Naive thymus-derived CD8-positive, alpha-beta T cell (primary cell): ENCODE measurements at regions not wholly inside any gene's neighbourhood (a gene's known extent, or its start where the extent isn't known, plus 50 kb on each side); places are given as distances from the start of the nearest gene placed in this dataset.

ENCODE experiments used
- ATAC-seq, 2 donors: fragments of 150-1000 bp; cut with Tn5 transposase in 1 of 2; sonication (Bioruptor Pico), chemical (Tn5 transposase) in 1 of 2; 1 replicate in 1 of 2; 2 replicates in 1 of 2; pipeline ENCODE4 v1.10.0; 2021; ENCODE audit warnings: mild to moderate bottlenecking in 2 of 2, moderate library complexity in 2 of 2
- POLR2A ChIA-PET: fragments of 350-600 bp; sonication (Branson Sonifier 250); formaldehyde crosslinking; loops from one replicate; lab custom pipeline; 2021; ENCODE audit warnings: antibody characterized with exemption; lab: Charles Lee
- DNase-seq, 10 donors: peaks; one replicate each; pipeline versions ENCODE4 v3.0.0 to v3.0.0-alpha.2; 2020 to 2022
- H3K27ac Mint-ChIP-seq, 10 donors: one replicate each; pipeline ENCODE4 v1.8.0; 2020 to 2022; ENCODE audit warnings: mild to moderate bottlenecking in 10 of 10, mixed read lengths in 10 of 10, moderate library complexity in 4 of 10, inconsistent platforms in 1 of 10
- H3K27me3 Mint-ChIP-seq, 5 donors: one replicate each; pipeline ENCODE4 v1.8.0; 2021 to 2022; ENCODE audit warnings: mixed read lengths in 5 of 5
- H3K36me3 Mint-ChIP-seq, 3 donors: one replicate each; pipeline ENCODE4 v1.8.0; 2020 to 2022; ENCODE audit warnings: mixed read lengths in 3 of 3, mild to moderate bottlenecking in 2 of 3, inconsistent platforms in 1 of 3
- H3K4me1 Mint-ChIP-seq, 4 donors: one replicate each; pipeline ENCODE4 v1.8.0; 2021 to 2022; ENCODE audit warnings: mixed read lengths in 4 of 4
- H3K4me3 Mint-ChIP-seq, 10 donors: one replicate each; pipeline ENCODE4 v1.8.0; 2020 to 2022; ENCODE audit warnings: mild to moderate bottlenecking in 10 of 10, mixed read lengths in 10 of 10, moderate library complexity in 6 of 10, inconsistent platforms in 1 of 10
- H3K9me3 Mint-ChIP-seq, 9 donors: one replicate each; pipeline ENCODE4 v1.8.0; 2020 to 2022; ENCODE audit warnings: mixed read lengths in 9 of 9, mild to moderate bottlenecking in 3 of 9, inconsistent platforms in 1 of 9, moderate library complexity in 1 of 9

GRCh38 chr19:29436591-29437103 lies 89.1 kb upstream of the VSTM2B start:
- ATAC-seq (no peak), DNase-seq (no peak)
- H3K36me3 Mint-ChIP-seq, result peaks cover 0 to 4% (median 0%) of the 10 kb centered on the region in 3 donors
- H3K9me3 Mint-ChIP-seq, result peaks cover 0 to 10% (median 0%) of the 10 kb centered on the region in 9 donors
- H3K27me3 Mint-ChIP-seq, result peaks cover 2 to 34% (median 23%) of the 10 kb centered on the region in 5 donors
- POLR2A ChIA-PET, result no interaction called here
- no peaks in the 10 kb centered on the region for H3K4me1 Mint-ChIP-seq
- no peak overlapping the region for H3K4me3 Mint-ChIP-seq
- H3K27ac Mint-ChIP-seq, result no peak overlapping the region

- Mint-ChIP-seq H3K4me1 (no peaks in the 10 kb centered on the region), H3K4me3 (no peak overlapping the region), H3K9me3 (peaks cover 0 to 10% (median 0%) of the 10 kb centered on the region in 9 donors), H3K36me3 (peaks cover 0 to 4% (median 0%) of the 10 kb centered on the region in 3 donors), H3K27me3 (peaks cover 2 to 16% (median 4%) of the 10 kb centered on the region in 5 donors), H3K27ac (no peak overlapping the region)
- no peak for ATAC-seq
- no peak for DNase-seq
- POLR2A ChIA-PET, result no interaction called here
Measured at GRCh38 chr19:29439021-29439420, 86.8 kb upstream of the VSTM2B start.

GRCh38 chr19:29439688-29440550 lies 85.9 kb upstream of the VSTM2B start:
- Mint-ChIP-seq H3K27ac (no peak overlapping the region), H3K4me1 (no peaks in the 10 kb centered on the region), H3K4me3 (no peak overlapping the region), H3K36me3 (peaks cover 0 to 4% (median 0%) of the 10 kb centered on the region in 3 donors), H3K9me3 (peaks cover 0 to 10% (median 3%) of the 10 kb centered on the region in 9 donors), H3K27me3 (peaks cover 0 to 12% (median 2%) of the 10 kb centered on the region in 5 donors)
- ATAC-seq (no peak), DNase-seq (no peak)
- POLR2A ChIA-PET, result no interaction called here

- no peaks in the 10 kb centered on the region for H3K4me1 Mint-ChIP-seq
- ATAC-seq, result no peak
- no peak overlapping the region for H3K4me3 Mint-ChIP-seq
- no peak overlapping the region for H3K27ac Mint-ChIP-seq
- H3K9me3 Mint-ChIP-seq, result peaks cover 0 to 9% (median 2%) of the 10 kb centered on the region in 9 donors
- DNase-seq, result no peak
- peaks cover 0 to 4% (median 0%) of the 10 kb centered on the region in 3 donors for H3K36me3 Mint-ChIP-seq
- POLR2A ChIA-PET, result no interaction called here
- H3K27me3 Mint-ChIP-seq, result peaks cover 0 to 26% (median 10%) of the 10 kb centered on the region in 5 donors
Measured at GRCh38 chr19:29442094-29442493, 83.7 kb upstream of the VSTM2B start.

GRCh38 chr19:29442910-29443309 lies 82.9 kb upstream of the VSTM2B start:
- POLR2A ChIA-PET, result no interaction called here
- Mint-ChIP-seq H3K9me3 (peaks cover 0 to 5% (median under 1%) of the 10 kb centered on the region in 9 donors), H3K36me3 (peaks cover 0 to 4% (median 0%) of the 10 kb centered on the region in 3 donors), H3K4me1 (no peaks in the 10 kb centered on the region), H3K4me3 (no peak overlapping the region), H3K27ac (no peak overlapping the region), H3K27me3 (peaks cover 0 to 25% (median 19%) of the 10 kb centered on the region in 5 donors)
- ATAC-seq (no peak), DNase-seq (peak in 1 of 10 donors; percentile 12)

GRCh38 chr19:29445246-29445645 lies 80.5 kb upstream of the VSTM2B start:
- peak overlapping the region in 1 of 10 donors; percentile 49 for H3K27ac Mint-ChIP-seq
- no peaks in the 10 kb centered on the region for H3K4me1 Mint-ChIP-seq
- DNase-seq (no peak), ATAC-seq (no peak)
- POLR2A ChIA-PET, result no interaction called here
- peaks cover 6 to 38% (median 37%) of the 10 kb centered on the region in 5 donors for H3K27me3 Mint-ChIP-seq
- peaks cover 0 to 5% (median 0%) of the 10 kb centered on the region in 9 donors for H3K9me3 Mint-ChIP-seq
- no peak overlapping the region for H3K4me3 Mint-ChIP-seq
- peaks cover 0 to 4% (median 0%) of the 10 kb centered on the region in 3 donors for H3K36me3 Mint-ChIP-seq

- POLR2A ChIA-PET, result no interaction called here
- Mint-ChIP-seq H3K4me3 (no peak overlapping the region), H3K27me3 (peaks cover 6 to 43% (median 38%) of the 10 kb centered on the region in 5 donors), H3K4me1 (no peaks in the 10 kb centered on the region), H3K27ac (peak overlapping the region in 1 of 10 donors; percentile 15), H3K9me3 (peaks cover 0 to 5% (median 0%) of the 10 kb centered on the region in 9 donors), H3K36me3 (no peaks in the 10 kb centered on the region)
- ATAC-seq (no peak), DNase-seq (no peak)
Measured at GRCh38 chr19:29446361-29446760, 79.4 kb upstream of the VSTM2B start.

- POLR2A ChIA-PET, result no interaction called here
- peaks cover 0 to 5% (median 0%) of the 10 kb centered on the region in 9 donors for H3K9me3 Mint-ChIP-seq
- peaks cover 7 to 60% (median 41%) of the 10 kb centered on the region in 5 donors for H3K27me3 Mint-ChIP-seq
- H3K27ac Mint-ChIP-seq, result no peak overlapping the region
- H3K36me3 Mint-ChIP-seq, result no peaks in the 10 kb centered on the region
- no peak for DNase-seq
- H3K4me3 Mint-ChIP-seq, result no peak overlapping the region
- ATAC-seq, result no peak
- H3K4me1 Mint-ChIP-seq, result no peaks in the 10 kb centered on the region
Measured at GRCh38 chr19:29448046-29448445, 77.7 kb upstream of the VSTM2B start.

- no peak overlapping the region for H3K4me3 Mint-ChIP-seq
- POLR2A ChIA-PET, result no interaction called here
- peaks cover 7 to 70% (median 46%) of the 10 kb centered on the region in 5 donors for H3K27me3 Mint-ChIP-seq
- no peak overlapping the region for H3K27ac Mint-ChIP-seq
- no peaks in the 10 kb centered on the region for H3K36me3 Mint-ChIP-seq
- no peaks in the 10 kb centered on the region for H3K4me1 Mint-ChIP-seq
- DNase-seq (no peak), ATAC-seq (no peak)
- peaks cover 0 to 7% (median 0%) of the 10 kb centered on the region in 9 donors for H3K9me3 Mint-ChIP-seq
Measured at GRCh38 chr19:29449371-29449770, 76.4 kb upstream of the VSTM2B start.

GRCh38 chr19:29450306-29450705 lies 75.5 kb upstream of the VSTM2B start:
- DNase-seq (no peak), ATAC-seq (no peak)
- H3K9me3 Mint-ChIP-seq, result peaks cover 0 to 9% (median 0%) of the 10 kb centered on the region in 9 donors
- H3K4me3 Mint-ChIP-seq, result no peak overlapping the region
- no peaks in the 10 kb centered on the region for H3K4me1 Mint-ChIP-seq
- H3K36me3 Mint-ChIP-seq, result no peaks in the 10 kb centered on the region
- no peak overlapping the region for H3K27ac Mint-ChIP-seq
- peaks cover 7 to 70% (median 44%) of the 10 kb centered on the region in 5 donors for H3K27me3 Mint-ChIP-seq
- POLR2A ChIA-PET, result no interaction called here

GRCh38 chr19:29450812-29451211 lies 75.0 kb upstream of the VSTM2B start:
- POLR2A ChIA-PET, result no interaction called here
- Mint-ChIP-seq H3K4me3 (no peak overlapping the region), H3K9me3 (peaks cover 0 to 9% (median 0%) of the 10 kb centered on the region in 9 donors), H3K4me1 (no peaks in the 10 kb centered on the region), H3K36me3 (no peaks in the 10 kb centered on the region), H3K27me3 (peaks cover 7 to 70% (median 41%) of the 10 kb centered on the region in 5 donors), H3K27ac (no peak overlapping the region)
- DNase-seq, result no peak
- ATAC-seq, result no peak

GRCh38 chr19:29454109-29454508 lies 71.7 kb upstream of the VSTM2B start:
- H3K9me3 Mint-ChIP-seq, result peaks cover 0 to 34% (median 20%) of the 10 kb centered on the region in 9 donors
- no peaks in the 10 kb centered on the region for H3K4me1 Mint-ChIP-seq
- H3K27ac Mint-ChIP-seq, result peak overlapping the region in 1 of 10 donors; percentile 63
- DNase-seq (no peak), ATAC-seq (no peak)
- H3K36me3 Mint-ChIP-seq, result peaks cover 0 to 22% (median 0%) of the 10 kb centered on the region in 3 donors
- peaks cover 7 to 69% (median 19%) of the 10 kb centered on the region in 5 donors for H3K27me3 Mint-ChIP-seq
- POLR2A ChIA-PET, result no interaction called here
- H3K4me3 Mint-ChIP-seq, result no peak overlapping the region

- peaks cover 5 to 45% (median 15%) of the 10 kb centered on the region in 5 donors for H3K27me3 Mint-ChIP-seq
- H3K9me3 Mint-ChIP-seq, result peaks cover 0 to 35% (median 20%) of the 10 kb centered on the region in 9 donors
- peaks cover 0 to 22% (median 0%) of the 10 kb centered on the region in 3 donors for H3K36me3 Mint-ChIP-seq
- H3K4me3 Mint-ChIP-seq, result no peak overlapping the region
- POLR2A ChIA-PET, result no interaction called here
- DNase-seq, result no peak
- no peaks in the 10 kb centered on the region for H3K4me1 Mint-ChIP-seq
- ATAC-seq, result no peak
- no peak overlapping the region for H3K27ac Mint-ChIP-seq
Measured at GRCh38 chr19:29457413-29457812, 68.4 kb upstream of the VSTM2B start.
